Lower lobe of right lung (tissue), 2 donors: ENCODE measurements at regions not wholly inside any gene's neighbourhood (a gene's known extent, or its start where the extent isn't known, plus 50 kb on each side); places are given as distances from the start of the nearest gene placed in this dataset.
A peak's percentile ranks its signal among the peaks of the same experiment; 100 is the strongest.
"Not testable (repeated sequence)": the region's sequence is repeated elsewhere in the genome, so short reads cannot be mapped to it uniquely, and the experiment has no call there.

ENCODE experiments used
- ATAC-seq, 2 donors: fragments of 200-7000 bp; cut with Tn5 transposase; one replicate each; pipeline ENCODE4 v1.9.1; 2020 to 2022; ENCODE audit warnings: mild to moderate bottlenecking in 2 of 2, moderate library complexity in 2 of 2
- DNase-seq: peaks from one replicate; pipeline ENCODE4 v3.0.0-alpha.2; 2020
- H3K27ac ChIP-seq: fragments of 200-600 bp; one replicate; pipeline ENCODE4 v1.8.0; 2022
- H3K27me3 ChIP-seq: fragments of 200-600 bp; one replicate; pipeline ENCODE4 v1.8.0; 2022; ENCODE audit warnings: low read depth
- H3K36me3 ChIP-seq: fragments of 200-600 bp; one replicate; pipeline ENCODE4 v1.8.0; 2022; ENCODE audit warnings: mild to moderate bottlenecking
- H3K4me1 ChIP-seq: fragments of 200-600 bp; one replicate; pipeline ENCODE4 v1.8.0; 2022
- H3K4me3 ChIP-seq: fragments of 200-600 bp; one replicate; pipeline ENCODE4 v1.8.0; 2022; ENCODE audit warnings: mild to moderate bottlenecking
- H3K9me3 ChIP-seq: fragments of 200-600 bp; one replicate; pipeline ENCODE4 v1.8.0; 2022
- intact Hi-C: fragments of 100-400 bp; cut with DNase I; formaldehyde crosslinking; loops from one replicate; pipeline ENCODE4 v1.11.0; 2022
- TF ChIP-seq, protein P1 (sequence below): fragments of 200-600 bp; IDR thresholded peaks from one replicate; pipeline ENCODE4 v1.8.0; 2022; ENCODE audit warnings: antibody characterized with exemption, mild to moderate bottlenecking
- donor health status: DM: no; HTN: yes; CAD: no; lungs with severe emphysema.

DNA sequence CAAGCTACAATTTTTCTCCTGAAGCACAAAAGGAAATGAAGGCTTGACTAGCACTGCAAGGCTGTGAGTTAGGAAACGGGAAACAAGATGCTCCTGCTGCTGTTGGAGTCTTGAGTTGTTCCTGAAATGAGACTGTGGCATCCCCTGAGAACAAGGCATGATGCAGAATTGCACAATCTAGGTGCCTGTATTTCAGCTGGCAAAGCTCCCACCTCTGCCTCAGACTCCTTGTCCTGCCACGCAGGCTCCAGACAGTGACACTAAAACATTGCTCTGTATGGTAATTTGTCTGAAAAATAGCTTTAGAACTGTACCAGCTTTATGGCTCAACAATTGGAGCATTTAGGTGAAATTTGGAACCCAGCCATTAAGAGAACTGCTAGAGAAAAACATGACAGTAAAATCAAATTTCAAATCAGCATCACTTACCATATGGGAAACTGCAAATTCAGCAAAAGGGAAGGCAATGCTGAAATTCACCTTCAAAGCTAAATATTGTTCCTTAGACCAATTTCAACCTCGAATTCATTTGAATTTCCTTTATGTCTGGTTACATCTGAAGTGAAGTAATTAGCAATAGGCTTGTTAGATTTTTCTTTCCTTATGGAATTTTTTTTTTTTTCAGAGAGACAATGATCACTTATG lies 103.4 kb downstream of the MFAP3L start:
- no peaks in the 10 kb centered on the region for H3K9me3 ChIP-seq
- H3K4me1 ChIP-seq = no peaks in the 10 kb centered on the region
- TF ChIP-seq, protein P1, sequence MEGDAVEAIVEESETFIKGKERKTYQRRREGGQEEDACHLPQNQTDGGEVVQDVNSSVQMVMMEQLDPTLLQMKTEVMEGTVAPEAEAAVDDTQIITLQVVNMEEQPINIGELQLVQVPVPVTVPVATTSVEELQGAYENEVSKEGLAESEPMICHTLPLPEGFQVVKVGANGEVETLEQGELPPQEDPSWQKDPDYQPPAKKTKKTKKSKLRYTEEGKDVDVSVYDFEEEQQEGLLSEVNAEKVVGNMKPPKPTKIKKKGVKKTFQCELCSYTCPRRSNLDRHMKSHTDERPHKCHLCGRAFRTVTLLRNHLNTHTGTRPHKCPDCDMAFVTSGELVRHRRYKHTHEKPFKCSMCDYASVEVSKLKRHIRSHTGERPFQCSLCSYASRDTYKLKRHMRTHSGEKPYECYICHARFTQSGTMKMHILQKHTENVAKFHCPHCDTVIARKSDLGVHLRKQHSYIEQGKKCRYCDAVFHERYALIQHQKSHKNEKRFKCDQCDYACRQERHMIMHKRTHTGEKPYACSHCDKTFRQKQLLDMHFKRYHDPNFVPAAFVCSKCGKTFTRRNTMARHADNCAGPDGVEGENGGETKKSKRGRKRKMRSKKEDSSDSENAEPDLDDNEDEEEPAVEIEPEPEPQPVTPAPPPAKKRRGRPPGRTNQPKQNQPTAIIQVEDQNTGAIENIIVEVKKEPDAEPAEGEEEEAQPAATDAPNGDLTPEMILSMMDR = no peak
- no peaks in the 10 kb centered on the region for H3K27me3 ChIP-seq
- H3K4me3 ChIP-seq = no peak overlapping the region
- no peaks in the 10 kb centered on the region for H3K36me3 ChIP-seq
- DNase-seq = no peak
- intact Hi-C loops = no loop called here
- H3K27ac ChIP-seq = no peak overlapping the region
- ATAC-seq = peak in 1 of 2 donors; percentile 19

GRCh38 chr4:169921732-169922131 lies 104.5 kb downstream of the MFAP3L start:
- Histone ChIP-seq H3K9me3 (no peaks in the 10 kb centered on the region), H3K27me3 (no peaks in the 10 kb centered on the region), H3K27ac (no peak overlapping the region), H3K36me3 (no peaks in the 10 kb centered on the region), H3K4me1 (no peaks in the 10 kb centered on the region), H3K4me3 (no peak overlapping the region)
- ATAC-seq (no peak), DNase-seq (no peak)
- TF ChIP-seq, protein P1 = no peak
- intact Hi-C loops = no loop called here

DNA sequence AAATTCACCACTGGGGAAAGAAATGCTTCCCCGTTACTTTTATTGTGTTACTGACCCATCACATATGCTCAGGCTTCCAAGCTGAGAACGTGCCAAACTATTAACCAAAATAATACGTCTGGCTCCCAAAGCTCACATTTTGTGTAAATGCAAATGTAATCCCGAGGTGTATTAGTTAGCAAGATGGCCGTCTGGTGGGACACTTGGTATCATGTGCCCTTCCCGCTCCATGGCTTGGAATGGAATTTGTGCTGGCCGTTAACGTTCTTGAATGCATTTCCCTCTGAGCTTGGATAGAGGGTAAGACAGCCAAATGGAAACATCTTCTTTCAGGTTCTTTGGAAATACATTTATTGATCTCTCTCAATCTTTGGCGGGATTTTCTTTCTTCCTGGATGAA lies 105.0 kb downstream of the MFAP3L start:
- Histone ChIP-seq H3K27me3 (no peaks in the 10 kb centered on the region), H3K9me3 (no peaks in the 10 kb centered on the region), H3K27ac (no peak overlapping the region), H3K4me3 (no peak overlapping the region), H3K4me1 (no peaks in the 10 kb centered on the region), H3K36me3 (no peaks in the 10 kb centered on the region)
- intact Hi-C loops = no loop called here
- ATAC-seq (no peak), DNase-seq (no peak)
- TF ChIP-seq, protein P1 = no peak

DNA sequence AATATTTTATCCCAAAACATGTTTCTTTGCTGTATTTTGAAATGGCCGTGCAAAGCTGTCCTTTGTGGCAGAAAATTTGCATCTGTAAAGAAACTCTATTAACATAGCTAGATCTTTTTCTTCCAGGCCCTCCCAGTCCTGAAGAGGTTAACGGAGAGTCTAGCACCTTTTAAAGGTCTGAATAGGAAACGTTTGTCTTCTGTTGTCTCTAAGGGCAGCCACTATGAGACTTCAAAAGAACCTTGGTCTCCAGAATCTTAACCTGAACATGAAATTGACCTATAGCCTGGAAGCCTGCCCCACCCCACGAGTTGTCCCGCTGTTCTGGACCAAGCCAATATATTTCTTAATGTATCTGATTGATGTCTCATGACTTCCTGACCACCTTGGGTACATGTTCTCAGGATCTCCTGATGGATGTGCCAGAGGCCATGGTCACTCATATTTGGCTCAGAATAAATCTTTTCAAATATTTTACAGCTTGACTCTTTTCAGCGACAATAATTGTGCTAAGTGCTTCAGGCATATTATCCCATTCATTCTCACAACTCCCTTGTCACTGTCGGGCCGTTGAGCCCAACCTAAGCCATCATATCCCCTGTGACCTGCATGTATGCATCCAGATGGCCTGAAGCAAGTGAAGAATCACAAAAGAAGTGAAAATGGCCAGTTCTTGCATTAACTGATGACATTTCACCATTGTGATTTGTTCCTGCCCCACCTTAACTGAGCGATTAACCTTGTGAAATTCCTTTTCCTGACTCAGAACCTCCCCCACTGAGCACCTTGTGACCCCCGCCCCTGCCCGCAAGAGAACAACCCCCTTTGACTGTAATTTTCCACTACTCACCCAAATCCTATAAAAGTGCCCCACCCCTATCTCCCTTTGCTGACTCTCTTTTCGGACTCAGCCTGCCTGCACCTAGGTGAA lies 106.7 kb downstream of the MFAP3L start:
- H3K4me1 ChIP-seq, H3K36me3 ChIP-seq, H3K27me3 ChIP-seq, H3K27ac ChIP-seq, intact Hi-C loops, H3K4me3 ChIP-seq, ATAC-seq, H3K9me3 ChIP-seq, DNase-seq: not testable (repeated sequence)

DNA sequence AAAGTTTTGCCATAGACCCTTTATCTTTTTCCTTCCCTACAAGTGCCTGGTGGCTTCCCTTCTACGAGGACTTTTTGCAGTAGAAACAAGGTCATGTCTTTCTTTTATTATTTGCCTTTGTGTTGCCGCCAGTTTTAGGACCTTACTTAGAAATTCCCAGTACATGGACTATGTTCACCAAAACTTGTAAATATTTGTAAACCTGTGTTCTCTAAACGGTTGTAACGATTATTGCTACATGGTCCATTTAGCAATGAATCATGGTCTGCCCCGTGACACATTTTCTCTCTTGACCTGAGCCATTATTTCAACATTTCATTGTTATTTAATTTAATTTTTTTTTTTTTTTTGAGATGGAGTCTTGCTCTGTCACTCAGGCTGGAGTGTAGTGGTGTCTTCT lies 110.7 kb downstream of the MFAP3L start:
- Histone ChIP-seq H3K27ac (no peak overlapping the region), H3K36me3 (no peaks in the 10 kb centered on the region), H3K4me1 (no peaks in the 10 kb centered on the region), H3K9me3 (no peaks in the 10 kb centered on the region), H3K4me3 (no peak overlapping the region), H3K27me3 (no peaks in the 10 kb centered on the region)
- ATAC-seq (no peak), DNase-seq (no peak)
- intact Hi-C loops = no loop called here
- TF ChIP-seq, protein P1 = no peak

- TF ChIP-seq, protein P1 = no peak
- H3K27me3 ChIP-seq = no peaks in the 10 kb centered on the region
- H3K9me3 ChIP-seq = no peaks in the 10 kb centered on the region
- H3K4me1 ChIP-seq = no peaks in the 10 kb centered on the region
- ATAC-seq (no peak), DNase-seq (no peak)
- H3K27ac ChIP-seq = no peak overlapping the region
- intact Hi-C loops = no loop called here
- H3K4me3 ChIP-seq = no peak overlapping the region
- no peaks in the 10 kb centered on the region for H3K36me3 ChIP-seq
These were observed 111.3 kb downstream of the MFAP3L start for GRCh38 chr4:169914866-169915265.
